Nephron (organoid): ENCODE measurements at regions not wholly inside any gene's neighbourhood (a gene's known extent, or its start where the extent isn't known, plus 50 kb on each side); places are given as distances from the start of the nearest gene placed in this dataset.

Experiments used
- H3K27ac Mint-ChIP-seq, 3 experiments: 2 replicates each; pipeline ENCODE4 v1.8.0; 2020; ENCODE audit warnings: mixed read lengths in 3 of 3, mild to moderate bottlenecking in 2 of 3, moderate library complexity in 1 of 3
- H3K27me3 Mint-ChIP-seq: 2 replicates; pipeline ENCODE4 v1.8.0; 2021; ENCODE audit warnings: low read depth, mild to moderate bottlenecking, moderate library complexity, mixed read lengths
- H3K36me3 Mint-ChIP-seq: 2 replicates; pipeline ENCODE4 v1.8.0; 2020; ENCODE audit warnings: low read depth, mixed read lengths
- H3K4me1 Mint-ChIP-seq: 2 replicates; pipeline ENCODE4 v1.8.0; 2020; ENCODE audit warnings: mixed read lengths
- H3K4me3 Mint-ChIP-seq, 3 experiments: 2 replicates each; pipeline ENCODE4 v1.8.0; 2020; ENCODE audit warnings: mild to moderate bottlenecking in 3 of 3, mixed read lengths in 3 of 3, moderate library complexity in 2 of 3
- H3K9me3 Mint-ChIP-seq: 2 replicates; pipeline ENCODE4 v1.8.0; 2020; ENCODE audit warnings: mixed read lengths
- CTCF ChIP-seq, 3 experiments: fragments of 200-600 bp; sonication (generic); IDR thresholded peaks; one replicate each; pipeline ENCODE4 v1.5.0; 2021; ENCODE audit warnings: antibody characterized with exemption in 3 of 3; ENCODE audit not compliant: unreplicated experiment in 3 of 3

- H3K36me3 Mint-ChIP-seq, result no peaks in the 10 kb centered on the region
- H3K27ac Mint-ChIP-seq, result no peak overlapping the region
- no peak for TF ChIP-seq CTCF (IDR thresholded peaks at IDR 0.05; ENCODE audit: unreplicated experiment in 3 of 3)
- no peaks in the 10 kb centered on the region for H3K4me1 Mint-ChIP-seq
- H3K9me3 Mint-ChIP-seq, result no peaks in the 10 kb centered on the region
- no peaks in the 10 kb centered on the region for H3K27me3 Mint-ChIP-seq
- no peak overlapping the region for H3K4me3 Mint-ChIP-seq
These were observed 698.6 kb downstream of the NOVA1 start for GRCh38 chr14:25899197-25899596.

DNA sequence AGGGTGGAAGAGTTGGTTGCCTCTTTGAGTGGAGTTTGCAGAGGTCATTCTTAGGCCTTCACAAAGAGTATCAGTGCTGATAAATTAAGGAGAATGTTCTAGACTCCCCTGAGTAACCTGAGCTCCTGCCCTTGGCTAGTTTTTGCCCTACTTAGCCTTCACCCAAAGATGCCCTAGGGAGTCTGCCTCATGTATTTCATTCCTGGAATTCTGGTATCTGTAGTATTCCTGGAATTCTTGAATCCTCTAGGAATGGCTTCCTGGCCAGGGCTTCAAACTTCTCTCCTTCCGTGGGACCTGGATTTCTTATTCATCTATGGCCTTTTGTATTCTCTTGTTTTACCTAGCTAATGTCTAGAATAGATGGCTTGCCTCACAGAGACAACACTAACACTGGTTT is 701.1 kb downstream of the NOVA1 start:
- TF ChIP-seq CTCF (IDR thresholded peaks at IDR 0.05; ENCODE audit: unreplicated experiment in 3 of 3), result no peak
- Mint-ChIP-seq H3K9me3 (no peaks in the 10 kb centered on the region), H3K27ac (no peak overlapping the region)

GRCh38 chr14:25895740-25896139 is 702.1 kb downstream of the NOVA1 start:
- no peaks in the 10 kb centered on the region for H3K9me3 Mint-ChIP-seq
- no peak for TF ChIP-seq CTCF (IDR thresholded peaks at IDR 0.05; ENCODE audit: unreplicated experiment in 3 of 3)
- H3K4me1 Mint-ChIP-seq, result no peaks in the 10 kb centered on the region
- H3K27ac Mint-ChIP-seq, result no peak overlapping the region
- no peaks in the 10 kb centered on the region for H3K36me3 Mint-ChIP-seq
- no peak overlapping the region for H3K4me3 Mint-ChIP-seq
- peaks cover 3% of the 10 kb centered on the region for H3K27me3 Mint-ChIP-seq

More for the DNA sequence above, 701.1 kb downstream of the NOVA1 start:
- no peak overlapping the region for H3K4me3 Mint-ChIP-seq
- H3K4me1 Mint-ChIP-seq, result no peaks in the 10 kb centered on the region
- no peaks in the 10 kb centered on the region for H3K36me3 Mint-ChIP-seq
- H3K27me3 Mint-ChIP-seq, result peaks cover 3% of the 10 kb centered on the region

DNA sequence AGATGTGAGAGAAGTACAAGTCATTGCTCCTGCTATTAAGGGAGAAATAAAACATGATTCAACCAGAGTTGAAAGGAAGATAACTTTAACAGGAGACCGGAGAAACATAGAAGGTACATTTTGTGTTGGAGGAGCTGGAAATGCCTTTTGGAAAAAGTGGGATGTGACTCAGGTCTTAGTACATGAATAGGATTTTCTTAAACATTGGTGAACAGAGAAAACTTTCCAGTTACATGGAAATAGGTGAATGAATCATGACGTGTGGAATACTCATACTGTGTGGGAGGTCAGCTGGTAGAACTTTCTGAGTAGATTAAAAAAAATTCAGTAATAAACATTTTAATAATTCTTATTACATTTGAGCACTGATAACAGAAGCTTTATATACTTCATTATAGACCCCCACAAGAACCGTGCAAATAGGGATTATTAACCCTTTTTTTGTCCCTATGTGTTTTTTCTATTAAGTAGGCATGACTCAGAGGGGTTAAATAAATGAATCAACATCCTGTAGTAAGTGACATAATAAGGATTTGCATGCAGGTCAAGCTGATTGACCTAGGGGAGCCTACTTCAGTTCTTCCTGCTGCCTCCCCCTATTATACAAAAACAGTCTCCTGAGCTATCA is 710.5 kb downstream of the NOVA1 start:
- TF ChIP-seq CTCF (IDR thresholded peaks at IDR 0.05; ENCODE audit: unreplicated experiment in 3 of 3), result no peak
- Mint-ChIP-seq H3K36me3 (no peaks in the 10 kb centered on the region), H3K4me3 (no peak overlapping the region), H3K4me1 (no peaks in the 10 kb centered on the region), H3K27me3 (peaks cover 3% of the 10 kb centered on the region), H3K27ac (no peak overlapping the region), H3K9me3 (no peaks in the 10 kb centered on the region)

DNA sequence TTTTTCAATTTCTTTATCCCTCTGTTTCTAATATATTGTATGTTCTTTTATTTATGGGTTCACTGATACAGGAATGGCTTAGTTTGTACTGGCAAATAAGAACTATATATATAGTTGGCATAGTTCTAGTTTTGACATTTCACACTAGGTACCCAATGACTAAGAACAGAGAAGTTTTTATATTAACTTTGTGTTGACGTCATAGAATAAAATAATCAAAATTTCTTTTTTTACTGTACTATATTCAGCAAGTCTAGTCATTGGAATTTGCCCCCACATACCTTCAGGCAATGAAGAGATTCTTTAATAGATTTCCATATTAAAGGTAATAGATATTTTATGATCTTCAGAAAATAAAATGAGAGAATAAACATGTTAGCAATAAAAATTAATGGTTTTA is 713.2 kb downstream of the NOVA1 start:
- Mint-ChIP-seq H3K9me3 (no peaks in the 10 kb centered on the region), H3K4me3 (no peak overlapping the region), H3K36me3 (no peaks in the 10 kb centered on the region), H3K27ac (no peak overlapping the region), H3K27me3 (no peaks in the 10 kb centered on the region), H3K4me1 (no peaks in the 10 kb centered on the region)
- no peak for TF ChIP-seq CTCF (IDR thresholded peaks at IDR 0.05; ENCODE audit: unreplicated experiment in 3 of 3)

GRCh38 chr14:25882899-25883298 is 714.9 kb downstream of the NOVA1 start:
- Mint-ChIP-seq H3K27ac (no peak overlapping the region), H3K4me1 (peaks cover 3% of the 10 kb centered on the region), H3K9me3 (no peaks in the 10 kb centered on the region), H3K27me3 (no peaks in the 10 kb centered on the region), H3K4me3 (no peak overlapping the region), H3K36me3 (no peaks in the 10 kb centered on the region)
- TF ChIP-seq CTCF (IDR thresholded peaks at IDR 0.05; ENCODE audit: unreplicated experiment in 3 of 3), result no peak
